SK-N-SH (cell line): ENCODE measurements at regions not wholly inside any gene's neighbourhood (a gene's known extent, or its start where the extent isn't known, plus 50 kb on each side); places are given as distances from the start of the nearest gene placed in this dataset.
A peak's percentile ranks its signal among the peaks of the same experiment; 100 is the strongest.

Source experiments
- CTCF ChIA-PET: fragments of 300-600, 350-600 bp; formaldehyde crosslinking; extraction: SDS; loops from one replicate; lab custom pipeline; 2021; lab: Yijun Ruan, JAX
- POLR2A ChIA-PET: fragments of 350-600 bp; sonication (Branson Sonifier 250); formaldehyde crosslinking; extraction: SDS; loops from one replicate; lab custom pipeline; 2020; ENCODE audit warnings: antibody characterized with exemption, inconsistent platforms; lab: Yijun Ruan, JAX
- DNase-seq: peaks from one replicate; pipeline ENCODE4 v3.0.0; 2012
- H2AFZ ChIP-seq: fragments of 200-600 bp; sonication (generic); 2 replicates; pipeline ENCODE4 v1.8.1; 2016; ENCODE audit warnings: antibody characterized with exemption, mild to moderate bottlenecking, low read depth
- H3F3A ChIP-seq: fragments of 200-600 bp; sonication (generic); replicated peaks from 2 replicates; pipeline ENCODE3; 2016; ENCODE audit warnings: antibody characterized with exemption, mild to moderate bottlenecking; ENCODE audit not compliant: insufficient read depth
- H3K27ac ChIP-seq, 2 experiments: fragments of 200-500 bp in 1 of 2; fragments of 200-600 bp in 1 of 2; sonication (Bioruptor generic) in 1 of 2; sonication (generic), shearing (Covaris generic) in 1 of 2; 2 replicates each; pipeline versions ENCODE4 v1.5.1 to v1.6.1; 2014 to 2016; ENCODE audit warnings: low read depth in 2 of 2, inconsistent platforms in 1 of 2, low read length in 1 of 2, mild to moderate bottlenecking in 1 of 2, mixed read lengths in 1 of 2
- H3K27me3 ChIP-seq: fragments of 200-600 bp; sonication (generic), shearing (Covaris generic); 2 replicates; pipeline ENCODE4 v1.6.1; 2016; ENCODE audit warnings: mixed run types; ENCODE audit not compliant: insufficient read depth
- H3K36me3 ChIP-seq, 2 experiments: fragments of 200-500 bp in 1 of 2; fragments of 200-600 bp in 1 of 2; sonication (Bioruptor generic) in 1 of 2; sonication (generic) in 1 of 2; replicated peaks in 1 of 2; 2 replicates each; pipeline versions ENCODE3 to v1.5.1; 2014 to 2016; ENCODE audit warnings: low read length in 1 of 2, mild to moderate bottlenecking in 1 of 2; ENCODE audit not compliant: insufficient read depth in 2 of 2, control insufficient read depth in 1 of 2
- H3K4me1 ChIP-seq, 2 experiments: fragments of 200-500 bp in 1 of 2; fragments of 200-600 bp in 1 of 2; sonication (Bioruptor generic) in 1 of 2; sonication (generic), shearing (Covaris generic) in 1 of 2; 2 replicates each; pipeline versions ENCODE4 v1.5.1 to v1.6.1; 2014 to 2016; ENCODE audit warnings: low read depth in 1 of 2, low read length in 1 of 2, mixed run types in 1 of 2; ENCODE audit not compliant: insufficient read depth in 2 of 2, control insufficient read depth in 1 of 2
- H3K4me2 ChIP-seq: fragments of 200-600 bp; sonication (generic), shearing (Covaris generic); 2 replicates; pipeline ENCODE4 v1.6.1; 2017; ENCODE audit warnings: mixed run types
- H3K4me3 ChIP-seq, 2 experiments: fragments of 200-500 bp in 1 of 2; fragments of 200-600 bp in 1 of 2; sonication (Bioruptor generic) in 1 of 2; sonication (generic), shearing (Covaris generic) in 1 of 2; 2 replicates each; pipeline versions ENCODE4 v1.5.1 to v1.8.1; 2014 to 2016; ENCODE audit warnings: low read depth in 2 of 2, inconsistent platforms in 1 of 2, low read length in 1 of 2, mild to moderate bottlenecking in 1 of 2, mixed read lengths in 1 of 2, moderate library complexity in 1 of 2
- H3K79me2 ChIP-seq: fragments of 200-600 bp; sonication (generic); 2 replicates; pipeline ENCODE4 v1.8.1; 2017; ENCODE audit warnings: mild to moderate bottlenecking; ENCODE audit not compliant: insufficient read depth
- H3K9ac ChIP-seq: fragments of 200-600 bp; sonication (generic); 2 replicates; pipeline ENCODE4 v1.6.1; 2017; ENCODE audit warnings: mixed run types
- H3K9me2 ChIP-seq: fragments of 200-600 bp; sonication (generic); 2 replicates; pipeline ENCODE4 v1.6.1; 2017; ENCODE audit warnings: mixed run types
- H3K9me3 ChIP-seq: fragments of 200-600 bp; sonication (generic); 2 replicates; pipeline ENCODE4 v1.6.1; 2017; ENCODE audit warnings: mixed run types, mild to moderate bottlenecking, moderate library complexity
- H4K20me1 ChIP-seq: fragments of 200-600 bp; sonication (generic); 2 replicates; pipeline ENCODE4 v1.6.1; 2017; ENCODE audit warnings: mild to moderate bottlenecking, mixed run types; ENCODE audit not compliant: insufficient read depth
- CHD2 ChIP-seq: fragments of 150-350 bp; IDR thresholded peaks from 2 replicates; pipeline ENCODE4 v1.6.1; 2018; ENCODE audit warnings: low read length; ENCODE audit not compliant: partially characterized antibody
- ELF1 ChIP-seq: IDR thresholded peaks from 2 replicates; pipeline ENCODE4 v1.4.0; 2012
- EZH2phosphoT487 ChIP-seq: fragments of 200-600 bp; sonication (generic); IDR thresholded peaks from 2 replicates; pipeline ENCODE4 v1.6.1; 2017; ENCODE audit warnings: low read depth, mixed run types, mild to moderate bottlenecking, antibody characterized with exemption, moderate library complexity, borderline replicate concordance
- FOSL2 ChIP-seq: IDR thresholded peaks from 2 replicates; pipeline ENCODE4 v1.4.0; 2012; ENCODE audit warnings: low read depth, mild to moderate bottlenecking, moderate library complexity, borderline replicate concordance
- FOXM1 ChIP-seq: IDR thresholded peaks from 2 replicates; pipeline ENCODE4 v1.4.0; 2012; ENCODE audit warnings: low read depth, mild to moderate bottlenecking
- GATA2 ChIP-seq: sonication (generic); formaldehyde crosslinking; IDR thresholded peaks from 2 replicates; pipeline ENCODE4 v1.5.0; 2020; ENCODE audit warnings: mild to moderate bottlenecking, missing genetic modification reagents
- JUND ChIP-seq: IDR thresholded peaks from 2 replicates; pipeline ENCODE4 v1.4.0; 2012
- NFIC ChIP-seq: IDR thresholded peaks from 2 replicates; pipeline ENCODE4 v1.4.0; 2012; ENCODE audit warnings: borderline replicate concordance
- RAD21 ChIP-seq: IDR thresholded peaks from 2 replicates; pipeline ENCODE4 v1.6.1; 2012; ENCODE audit warnings: mild to moderate bottlenecking, low read length
- RCOR1 ChIP-seq: fragments of 150-350 bp; IDR thresholded peaks from 2 replicates; pipeline ENCODE4 v1.6.1; 2017; ENCODE audit warnings: antibody characterized with exemption, low read length
- RXRA ChIP-seq: IDR thresholded peaks from 2 replicates; pipeline ENCODE4 v1.4.0; 2012; ENCODE audit warnings: low read depth, mild to moderate bottlenecking, borderline replicate concordance
- SMC3 ChIP-seq: IDR thresholded peaks from 2 replicates; pipeline ENCODE4 v1.6.1; 2012; ENCODE audit warnings: low read depth, low read length, improper control_type of control experiment
- TAF1 ChIP-seq: IDR thresholded peaks from 2 replicates; pipeline ENCODE4 v1.6.1; 2012; ENCODE audit warnings: low read depth, mild to moderate bottlenecking, low read length, moderate library complexity, borderline replicate concordance
- YY1 ChIP-seq: IDR thresholded peaks from 2 replicates; pipeline ENCODE4 v1.4.0; 2012; ENCODE audit warnings: low read depth, mild to moderate bottlenecking
- WGBS: methylation state at CpG from one replicate; pipeline ENCODE4 v1.1.6; 2017; ENCODE audit warnings: low lambda C conversion rate; 5-methylcytosine and 5-hydroxymethylcytosine counted together
- TF ChIP-seq, protein P1 (sequence below): IDR thresholded peaks from 2 replicates; pipeline ENCODE4 v1.4.0; 2012; ENCODE audit warnings: low read depth, borderline replicate concordance
- TF ChIP-seq, protein P2 (sequence below): fragments of 200-600 bp; sonication (generic); IDR thresholded peaks from 2 replicates; pipeline ENCODE4 v1.6.1; 2017; ENCODE audit warnings: antibody characterized with exemption, mild to moderate bottlenecking, moderate library complexity
- TF ChIP-seq, protein P3 (sequence below): IDR thresholded peaks from 2 replicates; pipeline ENCODE4 v1.6.1; 2012; ENCODE audit warnings: mild to moderate bottlenecking, low read depth, low read length, moderate library complexity
- TF ChIP-seq, protein P4 (sequence below): fragments of 150-350 bp; IDR thresholded peaks from 2 replicates; pipeline ENCODE4 v1.6.1; 2017; ENCODE audit warnings: antibody characterized with exemption, low read length, low read depth, borderline replicate concordance

DNA sequence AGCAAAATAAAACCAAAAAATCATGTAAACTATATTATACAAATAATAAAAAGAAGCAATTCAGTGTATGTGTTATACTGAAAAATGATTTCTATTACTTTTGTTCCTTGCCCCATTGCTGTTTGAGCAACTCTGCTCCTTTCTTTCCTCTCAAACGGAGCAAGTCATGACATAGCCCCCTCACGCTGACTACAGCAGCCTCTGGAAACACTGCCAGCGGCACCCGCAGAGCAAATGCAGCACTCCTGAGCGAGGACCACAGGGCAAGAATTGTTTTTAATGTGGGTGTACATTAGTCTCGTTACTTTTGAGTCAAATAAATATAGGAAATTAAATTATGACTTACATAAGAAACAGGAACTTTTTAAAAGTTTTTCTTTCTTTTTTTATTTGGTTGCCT is 350.1 kb upstream of the HSF2 start:
- Histone ChIP-seq H3K36me3 (no peaks in the 10 kb centered on the region), H2AFZ (peak overlapping the region; percentile 89), H4K20me1 (no peaks in the 10 kb centered on the region), H3K4me3 (no peak overlapping the region; a peak in 2 of 4 replicates), H3K9me2 (no peaks in the 10 kb centered on the region), H3F3A (no peaks in the 10 kb centered on the region), H3K27ac (no peak overlapping the region; a peak in 2 of 4 replicates), H3K79me2 (no peaks in the 10 kb centered on the region), H3K9ac (peak overlapping the region; percentile 5; the same call in 1 of the 2 replicates), H3K27me3 (no peaks in the 10 kb centered on the region), H3K9me3 (no peaks in the 10 kb centered on the region), H3K4me1 (no peaks in the 10 kb centered on the region; a peak in 1 of 4 replicates), H3K4me2 (peak overlapping the region; percentile 37)
- ChIA-PET POLR2A (no interaction called here), CTCF (no interaction called here)
- TF ChIP-seq, protein P1, sequence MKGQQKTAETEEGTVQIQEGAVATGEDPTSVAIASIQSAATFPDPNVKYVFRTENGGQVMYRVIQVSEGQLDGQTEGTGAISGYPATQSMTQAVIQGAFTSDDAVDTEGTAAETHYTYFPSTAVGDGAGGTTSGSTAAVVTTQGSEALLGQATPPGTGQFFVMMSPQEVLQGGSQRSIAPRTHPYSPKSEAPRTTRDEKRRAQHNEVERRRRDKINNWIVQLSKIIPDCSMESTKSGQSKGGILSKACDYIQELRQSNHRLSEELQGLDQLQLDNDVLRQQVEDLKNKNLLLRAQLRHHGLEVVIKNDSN = no peak
- DNase-seq = no peak
- WGBS = 35% methylated on average over 6 of the region's 6 CpGs

DNA sequence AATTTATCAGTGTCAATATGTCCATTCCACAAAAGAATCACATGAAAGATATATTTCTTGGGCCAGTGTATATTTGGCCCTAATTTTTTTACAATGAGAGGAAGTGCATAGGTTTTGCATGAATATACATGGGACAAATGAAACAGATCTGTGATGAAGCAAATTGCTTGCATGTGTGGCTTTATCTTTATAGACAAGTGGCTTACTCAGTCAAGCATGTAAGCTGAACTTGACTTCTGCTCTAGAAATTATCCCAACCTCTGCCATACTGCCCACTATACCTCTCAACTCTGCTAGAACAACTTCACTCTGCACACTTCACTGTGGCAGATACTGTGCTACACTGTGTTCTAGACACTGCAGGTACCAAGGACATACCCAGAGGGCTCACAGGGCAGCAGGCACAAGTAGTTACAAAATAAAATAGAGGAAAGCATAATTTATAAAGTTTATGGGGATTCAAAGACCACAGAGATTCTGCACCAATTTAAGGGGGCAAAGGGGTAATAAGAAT is 349.2 kb upstream of the HSF2 start:
- Histone ChIP-seq H3F3A (no peaks in the 10 kb centered on the region), H3K4me1 (no peaks in the 10 kb centered on the region; a peak in 1 of 4 replicates), H3K4me3 (no peak overlapping the region), H3K4me2 (no peak overlapping the region), H3K9ac (no peak overlapping the region), H3K36me3 (no peaks in the 10 kb centered on the region), H3K27ac (no peak overlapping the region), H4K20me1 (no peaks in the 10 kb centered on the region), H3K79me2 (no peaks in the 10 kb centered on the region), H3K27me3 (no peaks in the 10 kb centered on the region), H3K9me3 (no peaks in the 10 kb centered on the region), H3K9me2 (no peaks in the 10 kb centered on the region), H2AFZ (no peak overlapping the region)
- ChIA-PET POLR2A (no interaction called here), CTCF (no interaction called here)
- DNase-seq = no peak
- TF ChIP-seq JUND (no peak), TAF1 (no peak), CHD2 (no peak), YY1 (no peak), RXRA (no peak), ELF1 (no peak), NFIC (no peak), RAD21 (no peak), EZH2phosphoT487 (no peak), SMC3 (no peak), FOSL2 (no peak), FOXM1 (no peak), RCOR1 (no peak), GATA2 (CRISPR knock-in tag) (no peak)
- TF ChIP-seq, protein P1 = no peak
- TF ChIP-seq, protein P2, sequence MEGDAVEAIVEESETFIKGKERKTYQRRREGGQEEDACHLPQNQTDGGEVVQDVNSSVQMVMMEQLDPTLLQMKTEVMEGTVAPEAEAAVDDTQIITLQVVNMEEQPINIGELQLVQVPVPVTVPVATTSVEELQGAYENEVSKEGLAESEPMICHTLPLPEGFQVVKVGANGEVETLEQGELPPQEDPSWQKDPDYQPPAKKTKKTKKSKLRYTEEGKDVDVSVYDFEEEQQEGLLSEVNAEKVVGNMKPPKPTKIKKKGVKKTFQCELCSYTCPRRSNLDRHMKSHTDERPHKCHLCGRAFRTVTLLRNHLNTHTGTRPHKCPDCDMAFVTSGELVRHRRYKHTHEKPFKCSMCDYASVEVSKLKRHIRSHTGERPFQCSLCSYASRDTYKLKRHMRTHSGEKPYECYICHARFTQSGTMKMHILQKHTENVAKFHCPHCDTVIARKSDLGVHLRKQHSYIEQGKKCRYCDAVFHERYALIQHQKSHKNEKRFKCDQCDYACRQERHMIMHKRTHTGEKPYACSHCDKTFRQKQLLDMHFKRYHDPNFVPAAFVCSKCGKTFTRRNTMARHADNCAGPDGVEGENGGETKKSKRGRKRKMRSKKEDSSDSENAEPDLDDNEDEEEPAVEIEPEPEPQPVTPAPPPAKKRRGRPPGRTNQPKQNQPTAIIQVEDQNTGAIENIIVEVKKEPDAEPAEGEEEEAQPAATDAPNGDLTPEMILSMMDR = no peak
- TF ChIP-seq, protein P3, sequence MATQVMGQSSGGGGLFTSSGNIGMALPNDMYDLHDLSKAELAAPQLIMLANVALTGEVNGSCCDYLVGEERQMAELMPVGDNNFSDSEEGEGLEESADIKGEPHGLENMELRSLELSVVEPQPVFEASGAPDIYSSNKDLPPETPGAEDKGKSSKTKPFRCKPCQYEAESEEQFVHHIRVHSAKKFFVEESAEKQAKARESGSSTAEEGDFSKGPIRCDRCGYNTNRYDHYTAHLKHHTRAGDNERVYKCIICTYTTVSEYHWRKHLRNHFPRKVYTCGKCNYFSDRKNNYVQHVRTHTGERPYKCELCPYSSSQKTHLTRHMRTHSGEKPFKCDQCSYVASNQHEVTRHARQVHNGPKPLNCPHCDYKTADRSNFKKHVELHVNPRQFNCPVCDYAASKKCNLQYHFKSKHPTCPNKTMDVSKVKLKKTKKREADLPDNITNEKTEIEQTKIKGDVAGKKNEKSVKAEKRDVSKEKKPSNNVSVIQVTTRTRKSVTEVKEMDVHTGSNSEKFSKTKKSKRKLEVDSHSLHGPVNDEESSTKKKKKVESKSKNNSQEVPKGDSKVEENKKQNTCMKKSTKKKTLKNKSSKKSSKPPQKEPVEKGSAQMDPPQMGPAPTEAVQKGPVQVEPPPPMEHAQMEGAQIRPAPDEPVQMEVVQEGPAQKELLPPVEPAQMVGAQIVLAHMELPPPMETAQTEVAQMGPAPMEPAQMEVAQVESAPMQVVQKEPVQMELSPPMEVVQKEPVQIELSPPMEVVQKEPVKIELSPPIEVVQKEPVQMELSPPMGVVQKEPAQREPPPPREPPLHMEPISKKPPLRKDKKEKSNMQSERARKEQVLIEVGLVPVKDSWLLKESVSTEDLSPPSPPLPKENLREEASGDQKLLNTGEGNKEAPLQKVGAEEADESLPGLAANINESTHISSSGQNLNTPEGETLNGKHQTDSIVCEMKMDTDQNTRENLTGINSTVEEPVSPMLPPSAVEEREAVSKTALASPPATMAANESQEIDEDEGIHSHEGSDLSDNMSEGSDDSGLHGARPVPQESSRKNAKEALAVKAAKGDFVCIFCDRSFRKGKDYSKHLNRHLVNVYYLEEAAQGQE = no peak
- TF ChIP-seq, protein P4, sequence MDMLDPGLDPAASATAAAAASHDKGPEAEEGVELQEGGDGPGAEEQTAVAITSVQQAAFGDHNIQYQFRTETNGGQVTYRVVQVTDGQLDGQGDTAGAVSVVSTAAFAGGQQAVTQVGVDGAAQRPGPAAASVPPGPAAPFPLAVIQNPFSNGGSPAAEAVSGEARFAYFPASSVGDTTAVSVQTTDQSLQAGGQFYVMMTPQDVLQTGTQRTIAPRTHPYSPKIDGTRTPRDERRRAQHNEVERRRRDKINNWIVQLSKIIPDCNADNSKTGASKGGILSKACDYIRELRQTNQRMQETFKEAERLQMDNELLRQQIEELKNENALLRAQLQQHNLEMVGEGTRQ = no peak
